Trophoblast cell (in vitro differentiated cells and primary cell): ENCODE measurements at regions not wholly inside any gene's neighbourhood (a gene's known extent, or its start where the extent isn't known, plus 50 kb on each side); places are given as distances from the start of the nearest gene placed in this dataset.

Experiments used
- DNase-seq, 2 donors: peaks; one replicate each; pipeline ENCODE4 v3.0.0-alpha.2; 2016
- H2AFZ ChIP-seq: 2 replicates; pipeline ENCODE4 v1.6.1; 2013; ENCODE audit warnings: low read length, moderate library complexity, mild to moderate bottlenecking; ENCODE audit not compliant: insufficient read depth, poor library complexity
- H2AK5ac ChIP-seq: 2 replicates; pipeline ENCODE4 v1.6.1; 2013; ENCODE audit warnings: mild to moderate bottlenecking, low read length
- H2BK120ac ChIP-seq: 2 replicates; pipeline ENCODE4 v1.6.1; 2013; ENCODE audit warnings: low read length, mild to moderate bottlenecking, moderate library complexity; ENCODE audit not compliant: insufficient read depth, poor library complexity
- H2BK12ac ChIP-seq: 2 replicates; pipeline ENCODE4 v1.6.1; 2013; ENCODE audit warnings: mild to moderate bottlenecking, low read length, moderate library complexity
- H2BK5ac ChIP-seq: 2 replicates; pipeline ENCODE4 v1.6.1; 2013; ENCODE audit warnings: low read length, low read depth, moderate library complexity, mild to moderate bottlenecking; ENCODE audit not compliant: poor library complexity
- H3K14ac ChIP-seq: 2 replicates; pipeline ENCODE4 v1.6.1; 2013; ENCODE audit warnings: mild to moderate bottlenecking, low read length
- H3K18ac ChIP-seq: 2 replicates; pipeline ENCODE4 v1.6.1; 2013; ENCODE audit warnings: mild to moderate bottlenecking, low read length
- H3K23ac ChIP-seq: 2 replicates; pipeline ENCODE4 v1.6.1; 2013; ENCODE audit warnings: low read length
- H3K27ac ChIP-seq: 2 replicates; pipeline ENCODE4 v1.5.1; 2013; ENCODE audit warnings: low read depth, mild to moderate bottlenecking, inconsistent platforms, low read length, moderate library complexity
- H3K27me3 ChIP-seq: 2 replicates; pipeline ENCODE4 v1.6.1; 2013; ENCODE audit warnings: inconsistent platforms, mild to moderate bottlenecking, low read length, moderate library complexity; ENCODE audit not compliant: insufficient read depth
- H3K36me3 ChIP-seq, 2 experiments: 1 replicate in 1 of 2; 2 replicates in 1 of 2; pipeline ENCODE4 v1.6.1; 2013; ENCODE audit warnings: low read length in 2 of 2, mild to moderate bottlenecking in 2 of 2, moderate library complexity in 1 of 2; ENCODE audit not compliant: insufficient read depth in 2 of 2, control insufficient read depth in 1 of 2
- H3K4ac ChIP-seq: 2 replicates; pipeline ENCODE4 v1.6.1; 2013; ENCODE audit warnings: low read depth, mild to moderate bottlenecking, low read length, moderate library complexity
- H3K4me1 ChIP-seq, 2 experiments: 1 replicate in 1 of 2; 2 replicates in 1 of 2; pipeline ENCODE4 v1.6.1; 2013; ENCODE audit warnings: low read length in 2 of 2, mild to moderate bottlenecking in 2 of 2, moderate library complexity in 1 of 2; ENCODE audit not compliant: insufficient read depth in 2 of 2, control insufficient read depth in 1 of 2
- H3K4me2 ChIP-seq: 2 replicates; pipeline ENCODE4 v1.6.1; 2013; ENCODE audit warnings: inconsistent platforms, mild to moderate bottlenecking, low read length, moderate library complexity
- H3K4me3 ChIP-seq: 2 replicates; pipeline ENCODE4 v1.5.1; 2013; ENCODE audit warnings: mild to moderate bottlenecking, low read depth, low read length, inconsistent platforms
- H3K79me1 ChIP-seq: one replicate; pipeline ENCODE4 v1.6.1; 2013; ENCODE audit warnings: low read length
- H3K79me2 ChIP-seq: 2 replicates; pipeline ENCODE4 v1.6.1; 2013; ENCODE audit warnings: low read length, mild to moderate bottlenecking; ENCODE audit not compliant: control insufficient read depth, insufficient read depth, poor library complexity
- H3K9ac ChIP-seq: 2 replicates; pipeline ENCODE4 v1.6.1; 2013; ENCODE audit warnings: mild to moderate bottlenecking, low read length
- H3K9me3 ChIP-seq: 2 replicates; pipeline ENCODE4 v1.6.1; 2013; ENCODE audit warnings: low read depth, mild to moderate bottlenecking, control low read depth, inconsistent platforms, low read length; ENCODE audit not compliant: insufficient read depth
- H4K12ac ChIP-seq: 2 replicates; pipeline ENCODE4 v1.6.1; 2013; ENCODE audit warnings: low read depth, mild to moderate bottlenecking, low read length, moderate library complexity
- H4K8ac ChIP-seq: 2 replicates; pipeline ENCODE4 v1.6.1; 2013; ENCODE audit warnings: low read depth, mild to moderate bottlenecking, low read length, moderate library complexity
- H4K91ac ChIP-seq: one replicate; pipeline ENCODE4 v1.6.1; 2013; ENCODE audit warnings: low read depth, mild to moderate bottlenecking, low read length, moderate library complexity
- whole genome bisulfite sequencing: extraction: QIAGEN DNeasy Blood & Tissue Kit; methylation state at CpG from one replicate; pipeline ENCODE4 v1.1.7; 2013; ENCODE audit warnings: missing lambda C conversion rate; ENCODE audit not compliant: insufficient read length, insufficient coverage; ENCODE audit errors: extremely low coverage; 5-methylcytosine and 5-hydroxymethylcytosine counted together

DNA sequence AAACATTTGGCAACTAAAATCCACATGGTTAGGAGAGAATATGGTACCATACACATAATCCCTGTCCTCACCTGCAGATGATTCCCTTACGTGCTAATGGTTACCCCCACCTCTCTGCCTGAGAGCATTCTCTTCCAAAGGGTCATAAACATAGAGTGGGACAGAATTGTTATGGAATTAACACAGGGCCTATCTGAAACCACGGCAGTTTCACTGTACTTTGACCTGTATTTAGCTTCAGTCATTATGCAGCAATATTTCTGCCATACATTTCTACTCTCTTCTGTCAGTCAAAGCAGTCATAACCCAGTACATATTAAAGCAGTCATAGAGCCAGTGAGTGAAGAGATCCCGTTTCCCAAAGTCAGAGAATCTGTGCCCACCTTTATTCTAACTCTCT lies 1128.9 kb upstream of the NXPH2 start:
- no peak overlapping the region for H3K4ac ChIP-seq
- no CpG with 5 or more reads among the region's 3 CpGs for WGBS
- H3K27ac ChIP-seq: no peak overlapping the region
- no peak overlapping the region for H3K23ac ChIP-seq
- H4K8ac ChIP-seq: no peak overlapping the region
- H2BK120ac ChIP-seq: no peak overlapping the region
- H2BK5ac ChIP-seq: no peak overlapping the region
- no peaks in the 10 kb centered on the region for H3K79me2 ChIP-seq
- H2AK5ac ChIP-seq: no peak overlapping the region
- H2AFZ ChIP-seq: no peak overlapping the region
- no peak overlapping the region for H3K9ac ChIP-seq
- DNase-seq: no peak
- H2BK12ac ChIP-seq: no peak overlapping the region
- no peak overlapping the region for H3K14ac ChIP-seq
- no peak overlapping the region for H3K18ac ChIP-seq
- H3K4me3 ChIP-seq: no peak overlapping the region
- no peak overlapping the region for H4K12ac ChIP-seq
- H3K36me3 ChIP-seq: no peaks in the 10 kb centered on the region
- H3K4me2 ChIP-seq: no peak overlapping the region
- H3K27me3 ChIP-seq: no peaks in the 10 kb centered on the region
- H3K4me1 ChIP-seq: no peaks in the 10 kb centered on the region
- no peak overlapping the region for H4K91ac ChIP-seq
- no peaks in the 10 kb centered on the region for H3K79me1 ChIP-seq
- no peaks in the 10 kb centered on the region for H3K9me3 ChIP-seq

GRCh38 chr2:139905624-139906023 lies 1125.4 kb upstream of the NXPH2 start:
- H4K12ac ChIP-seq: no peak overlapping the region
- no peak overlapping the region for H2BK120ac ChIP-seq
- H2AK5ac ChIP-seq: no peak overlapping the region
- DNase-seq: no peak
- H4K8ac ChIP-seq: no peak overlapping the region
- H3K4ac ChIP-seq: no peak overlapping the region
- no peak overlapping the region for H3K23ac ChIP-seq
- H3K9ac ChIP-seq: no peak overlapping the region
- no peak overlapping the region for H2BK5ac ChIP-seq
- no peaks in the 10 kb centered on the region for H3K79me1 ChIP-seq
- no peak overlapping the region for H4K91ac ChIP-seq
- H3K18ac ChIP-seq: no peak overlapping the region
- H3K14ac ChIP-seq: no peak overlapping the region
- H3K27ac ChIP-seq: no peak overlapping the region
- no peak overlapping the region for H2BK12ac ChIP-seq
- no peak overlapping the region for H2AFZ ChIP-seq
- WGBS: no CpG with 5 or more reads among the region's 2 CpGs
- H3K36me3 ChIP-seq: no peaks in the 10 kb centered on the region
- H3K4me1 ChIP-seq: no peaks in the 10 kb centered on the region
- H3K79me2 ChIP-seq: no peaks in the 10 kb centered on the region
- H3K27me3 ChIP-seq: no peaks in the 10 kb centered on the region
- no peaks in the 10 kb centered on the region for H3K9me3 ChIP-seq
- H3K4me2 ChIP-seq: no peak overlapping the region
- no peak overlapping the region for H3K4me3 ChIP-seq

GRCh38 chr2:139891636-139892035 lies 1111.4 kb upstream of the NXPH2 start:
- Histone ChIP-seq H3K4me3 (no peak overlapping the region), H4K12ac (no peak overlapping the region), H3K18ac (no peak overlapping the region), H3K4me2 (no peak overlapping the region), H3K36me3 (no peaks in the 10 kb centered on the region), H3K9ac (no peak overlapping the region), H3K14ac (no peak overlapping the region), H2BK120ac (no peak overlapping the region), H3K9me3 (peaks cover 6% of the 10 kb centered on the region), H3K27me3 (no peaks in the 10 kb centered on the region), H2BK12ac (no peak overlapping the region), H4K91ac (no peak overlapping the region), H2AK5ac (no peak overlapping the region), H2AFZ (no peak overlapping the region), H3K23ac (no peak overlapping the region), H3K27ac (no peak overlapping the region), H4K8ac (no peak overlapping the region), H3K4ac (no peak overlapping the region), H3K79me2 (no peaks in the 10 kb centered on the region), H3K4me1 (no peaks in the 10 kb centered on the region), H3K79me1 (no peaks in the 10 kb centered on the region), H2BK5ac (no peak overlapping the region)
- DNase-seq: no peak
- no CpG with 5 or more reads among the region's 4 CpGs for WGBS

DNA sequence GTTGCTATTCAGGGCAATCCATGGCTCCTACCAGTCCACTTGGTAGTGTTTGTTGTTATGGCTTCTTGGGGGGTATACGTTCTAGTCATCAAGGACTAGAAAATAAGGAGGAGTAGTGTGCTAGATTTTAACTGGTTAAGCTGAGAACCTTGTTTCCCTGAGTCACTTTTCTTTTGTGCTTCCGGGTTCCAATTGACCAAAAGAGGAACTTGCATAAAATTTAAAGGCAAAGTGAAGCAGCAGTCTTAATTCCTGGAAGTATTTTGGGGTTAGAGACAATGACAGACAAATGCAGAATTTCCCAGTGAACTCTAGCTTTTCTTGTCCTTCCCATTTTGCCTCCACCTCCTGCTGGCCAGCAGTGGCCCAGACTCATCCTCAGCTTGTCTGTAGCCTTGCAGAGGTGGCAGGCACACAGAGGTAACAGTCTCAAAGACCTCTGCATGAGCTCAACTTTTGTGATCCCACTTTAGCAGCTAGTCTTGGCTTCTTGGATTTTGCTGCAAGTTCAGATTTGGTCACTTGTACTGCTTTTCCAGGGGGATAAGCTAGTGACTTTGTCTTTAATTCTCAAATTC lies 1105.8 kb upstream of the NXPH2 start:
- Histone ChIP-seq H2BK120ac (no peak overlapping the region), H4K8ac (no peak overlapping the region), H4K12ac (no peak overlapping the region), H2AK5ac (no peak overlapping the region), H3K4me1 (no peaks in the 10 kb centered on the region), H3K14ac (no peak overlapping the region), H3K79me2 (no peaks in the 10 kb centered on the region), H3K18ac (no peak overlapping the region), H2BK12ac (no peak overlapping the region), H3K27ac (no peak overlapping the region), H3K4me3 (no peak overlapping the region), H3K79me1 (no peaks in the 10 kb centered on the region), H4K91ac (no peak overlapping the region), H2BK5ac (no peak overlapping the region), H3K9me3 (no peaks in the 10 kb centered on the region), H3K27me3 (no peaks in the 10 kb centered on the region), H3K23ac (no peak overlapping the region), H2AFZ (no peak overlapping the region), H3K9ac (no peak overlapping the region), H3K36me3 (no peaks in the 10 kb centered on the region), H3K4me2 (no peak overlapping the region), H3K4ac (no peak overlapping the region)
- DNase-seq: no peak
- WGBS: no CpG with 5 or more reads among the region's 2 CpGs
